MM.1S (cell line): ENCODE measurements at regions not wholly inside any gene's neighbourhood (a gene's known extent, or its start where the extent isn't known, plus 50 kb on each side); places are given as distances from the start of the nearest gene placed in this dataset.

ENCODE experiments used
- CTCF ChIP-seq: fragments of 300-600 bp; sonication (generic); IDR thresholded peaks from 2 replicates; pipeline ENCODE4 v1.5.1; 2016; ENCODE audit warnings: antibody characterized with exemption, low read length, mixed read lengths
- EZH2 ChIP-seq: fragments of 300-600 bp; sonication (generic); optimal IDR thresholded peaks from 2 replicates; pipeline ENCODE3; 2017; ENCODE audit warnings: low read depth, mild to moderate bottlenecking, antibody characterized with exemption, low read length, mixed read lengths
- EZH2phosphoT487 ChIP-seq: fragments of 300-600 bp; sonication (generic); IDR thresholded peaks from 2 replicates; pipeline ENCODE4 v1.6.1; 2018; ENCODE audit warnings: antibody characterized with exemption, low read length

- TF ChIP-seq EZH2 (no peak), CTCF (no peak), EZH2phosphoT487 (no peak)
These were observed 129.7 kb downstream of the ADRA2A start for GRCh38 chr10:111206521-111206920.
